CD4-positive, alpha-beta T cell treated with Interferon gamma for 1 hour (primary cell): ENCODE measurements at regions not wholly inside any gene's neighbourhood (a gene's known extent, or its start where the extent isn't known, plus 50 kb on each side); places are given as distances from the start of the nearest gene placed in this dataset.

Experiments
- DNase-seq: peaks from one replicate; pipeline ENCODE4 v3.0.0-alpha.2; 2020

DNA sequence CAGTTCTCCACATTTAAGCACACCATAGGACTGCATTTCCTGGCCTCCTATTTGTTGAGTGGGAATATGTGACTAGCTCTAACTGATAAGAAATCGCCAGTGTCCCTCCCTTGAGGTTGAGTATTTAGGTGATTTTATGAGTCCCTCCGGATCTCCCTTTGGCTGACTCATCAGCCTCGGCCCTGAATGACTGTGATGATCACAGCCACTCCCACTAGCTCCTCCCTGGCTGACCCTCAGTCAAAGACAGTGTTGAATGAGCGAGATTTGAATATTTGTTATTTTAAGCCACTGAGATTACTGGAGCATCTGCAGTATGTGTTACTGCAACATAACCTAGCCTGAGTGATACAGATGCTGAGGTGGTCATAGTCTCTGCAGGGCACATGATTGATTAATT, 515.3 kb downstream of the EPHB1 start:
- no peak for DNase-seq

DNA sequence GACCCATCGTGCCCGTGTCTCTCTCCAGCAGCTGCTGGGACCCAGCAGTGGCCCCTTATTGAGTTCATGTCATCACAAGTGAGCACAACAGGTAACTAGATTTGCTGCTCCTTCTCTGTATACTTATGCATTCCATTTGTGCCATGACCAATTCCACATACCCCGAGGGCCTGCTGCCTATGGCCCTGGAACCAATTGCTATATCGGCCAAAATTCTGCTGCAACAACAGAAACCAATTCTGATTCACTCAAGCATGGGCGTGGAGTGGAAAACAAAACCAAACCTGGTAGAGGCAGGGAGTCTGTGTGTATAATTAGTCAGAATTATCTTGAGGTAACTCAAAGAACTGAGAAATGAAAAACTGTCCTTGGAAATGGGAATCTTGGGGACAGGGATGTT, 516.6 kb downstream of the EPHB1 start:
- no peak for DNase-seq

DNA sequence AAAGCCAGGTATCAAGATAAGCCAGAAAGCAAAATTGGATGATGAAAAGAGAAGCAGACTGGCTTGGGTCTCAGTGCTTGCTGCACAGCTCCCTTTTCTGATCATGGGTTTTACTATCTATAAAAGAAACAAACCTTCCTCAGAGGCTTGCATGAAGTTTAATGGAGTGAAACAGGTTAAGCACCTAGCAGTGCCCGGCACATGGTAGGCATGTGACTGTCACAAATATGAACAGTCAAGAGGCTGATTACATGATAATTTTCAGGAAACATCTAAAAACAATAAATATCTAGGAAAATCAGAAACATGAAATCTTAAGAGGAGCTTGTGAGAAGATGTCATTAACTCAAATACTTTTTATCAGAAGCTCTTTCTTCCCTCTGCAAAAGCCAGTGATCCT, 519.2 kb downstream of the EPHB1 start:
- DNase-seq = no peak

DNA sequence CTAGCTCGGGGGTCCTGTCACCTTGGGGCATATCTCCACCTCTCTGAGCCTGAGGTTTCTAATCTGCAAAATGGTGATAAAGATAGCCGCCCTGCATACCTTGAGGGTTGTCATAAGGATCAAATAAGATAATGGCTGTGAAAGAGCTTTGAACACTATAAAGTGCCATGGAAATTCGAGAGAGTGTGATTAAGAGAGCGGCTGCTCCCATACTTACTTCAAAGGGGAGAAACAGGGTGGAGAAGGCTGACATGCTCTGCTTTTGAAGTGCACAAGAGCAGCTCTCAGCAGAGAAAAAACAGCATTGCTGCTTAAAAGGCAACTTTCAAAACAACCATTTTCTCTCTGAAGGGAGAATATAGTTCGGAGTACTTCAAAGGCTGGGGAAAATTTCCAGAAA, 529.2 kb downstream of the EPHB1 start:
- no peak for DNase-seq

DNA sequence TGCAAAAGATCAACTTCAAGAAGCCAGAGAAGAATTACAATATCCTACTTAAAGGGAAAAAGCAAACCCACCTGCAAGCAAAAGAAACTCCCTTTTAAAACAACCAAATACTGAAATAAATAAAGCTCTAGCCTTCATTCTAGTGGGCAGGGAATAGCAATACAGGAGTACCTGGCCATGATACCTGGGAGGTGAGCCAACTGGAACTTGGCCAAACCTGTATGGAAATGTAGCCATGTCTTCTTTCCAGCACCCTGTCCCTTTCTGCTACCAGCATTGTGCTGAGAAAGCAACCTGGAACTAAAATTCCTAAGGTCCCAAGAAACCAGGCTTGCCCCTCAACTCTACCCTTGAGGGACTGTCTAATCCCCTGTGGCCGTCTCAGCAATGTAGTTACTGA, 530.0 kb downstream of the EPHB1 start:
- DNase-seq = no peak

DNA sequence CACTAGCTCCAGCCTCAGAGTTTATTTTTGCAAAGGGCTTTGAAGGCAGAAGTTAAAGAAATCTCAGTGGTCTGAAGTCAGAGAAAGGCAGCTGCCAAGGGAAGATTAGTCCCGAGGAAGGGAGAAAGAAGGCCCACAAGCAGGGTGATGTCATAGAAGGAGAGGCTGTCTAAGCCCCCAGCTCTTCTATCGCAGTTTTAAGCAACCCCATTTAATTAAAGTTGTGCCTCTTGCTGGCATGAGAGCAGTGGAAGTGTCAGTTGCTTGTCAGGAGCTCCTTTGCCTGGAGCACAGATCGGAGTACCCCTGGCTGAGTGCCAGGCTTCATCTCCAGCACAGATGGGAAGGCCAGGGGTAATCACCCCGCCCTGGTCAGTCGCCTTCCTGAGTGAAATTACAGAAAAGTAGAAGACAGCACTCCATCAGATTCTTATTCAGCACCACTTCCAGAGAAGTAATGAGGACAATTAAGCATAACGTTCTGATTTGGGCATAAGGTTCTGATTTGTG, 530.7 kb downstream of the EPHB1 start:
- no peak for DNase-seq

DNA sequence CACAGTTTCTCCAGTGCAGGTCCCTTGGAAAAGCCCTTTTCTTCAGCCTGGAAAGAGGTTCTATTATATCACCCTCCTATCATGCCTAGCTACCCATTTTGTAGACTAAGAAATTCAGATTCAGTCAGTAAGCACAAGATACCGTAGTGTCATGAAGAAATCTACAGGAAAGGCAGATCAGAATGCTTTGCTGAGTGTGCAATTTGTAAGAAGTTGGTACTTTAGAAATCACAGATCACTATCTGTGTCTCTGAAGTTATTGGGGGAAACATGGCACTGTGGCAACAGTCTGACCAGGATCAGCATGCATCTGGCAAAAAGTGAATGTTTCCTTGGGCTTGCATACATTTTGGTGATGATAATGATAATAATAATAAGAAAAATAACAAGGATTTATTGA, 531.8 kb downstream of the EPHB1 start:
- DNase-seq = no peak

DNA sequence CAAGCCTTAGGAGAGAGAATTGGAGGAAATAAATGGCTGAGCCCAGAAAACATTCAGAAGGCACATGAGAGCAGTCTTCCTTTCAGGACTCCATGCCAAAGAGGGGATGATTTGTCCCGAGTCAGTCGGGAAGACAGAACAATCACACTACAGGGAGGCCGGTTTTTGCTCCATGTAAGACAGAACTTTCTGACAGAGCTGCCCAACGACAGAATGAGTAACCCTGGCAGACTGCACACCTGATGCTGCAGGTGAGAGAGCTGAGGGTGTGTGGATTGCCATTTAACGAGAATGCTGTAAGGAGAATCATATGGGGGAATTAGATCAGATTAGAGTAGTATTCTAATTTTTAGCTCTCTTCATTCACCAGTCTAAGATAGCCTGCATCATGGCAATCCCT, 533.0 kb downstream of the EPHB1 start:
- DNase-seq = no peak

DNA sequence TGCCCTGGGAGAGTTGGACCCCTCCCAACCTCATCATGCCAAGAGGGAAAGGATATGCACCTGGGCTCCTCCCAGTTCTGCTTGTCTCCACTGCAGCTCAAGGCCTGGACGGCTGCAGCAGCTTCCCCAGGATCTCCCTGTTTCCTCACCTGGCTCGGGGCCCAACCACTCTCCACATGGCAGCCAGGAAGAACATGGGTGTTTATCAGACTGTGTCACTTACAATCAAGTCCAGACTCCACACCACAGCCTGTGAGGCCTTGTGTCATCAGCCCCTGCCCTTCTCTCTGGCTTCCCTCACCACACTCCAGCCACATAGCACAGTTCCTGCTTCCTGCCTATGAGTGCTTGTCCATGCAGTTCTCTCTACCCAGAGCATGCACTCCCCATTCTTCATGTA, 534.4 kb downstream of the EPHB1 start:
- DNase-seq = no peak

DNA sequence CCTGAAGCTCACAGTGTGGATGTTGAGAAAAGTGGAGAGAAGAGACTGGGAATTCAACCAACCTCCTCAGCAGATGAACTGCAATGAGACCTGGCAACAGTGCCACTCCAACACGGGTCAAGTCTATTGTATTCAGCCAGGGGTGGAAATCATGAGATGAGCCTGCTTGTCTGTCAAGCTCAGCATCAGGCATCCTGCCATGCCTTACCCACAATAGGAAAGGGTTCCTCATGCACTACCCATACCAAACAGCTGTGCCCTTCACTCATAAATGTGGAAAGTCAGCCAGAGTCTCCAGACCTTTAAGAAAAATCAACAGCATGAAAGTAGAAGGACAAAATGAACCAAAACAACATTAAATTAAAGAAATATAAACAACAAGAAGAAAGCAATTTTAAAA, 542.1 kb downstream of the EPHB1 start:
- DNase-seq = no peak

DNA sequence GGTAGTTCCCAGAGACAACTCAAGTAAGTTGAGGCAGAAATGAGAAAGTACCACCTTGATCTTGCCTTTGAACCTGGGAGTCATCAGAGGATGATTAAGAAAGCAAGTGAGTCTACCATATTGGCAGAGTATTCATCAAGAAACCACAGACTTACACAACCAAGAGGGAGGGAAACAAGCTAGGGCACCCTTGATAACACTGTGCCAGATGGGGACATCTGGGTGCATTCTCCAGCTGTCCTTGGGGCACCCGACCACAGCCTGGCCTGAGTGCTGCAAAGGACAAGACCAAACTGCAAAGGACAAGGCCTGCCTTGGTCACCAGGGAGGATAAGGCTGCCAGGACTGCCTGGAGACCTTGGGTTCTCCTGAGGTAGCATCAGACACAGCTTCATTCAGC, 553.6 kb downstream of the EPHB1 start:
- DNase-seq = no peak

DNA sequence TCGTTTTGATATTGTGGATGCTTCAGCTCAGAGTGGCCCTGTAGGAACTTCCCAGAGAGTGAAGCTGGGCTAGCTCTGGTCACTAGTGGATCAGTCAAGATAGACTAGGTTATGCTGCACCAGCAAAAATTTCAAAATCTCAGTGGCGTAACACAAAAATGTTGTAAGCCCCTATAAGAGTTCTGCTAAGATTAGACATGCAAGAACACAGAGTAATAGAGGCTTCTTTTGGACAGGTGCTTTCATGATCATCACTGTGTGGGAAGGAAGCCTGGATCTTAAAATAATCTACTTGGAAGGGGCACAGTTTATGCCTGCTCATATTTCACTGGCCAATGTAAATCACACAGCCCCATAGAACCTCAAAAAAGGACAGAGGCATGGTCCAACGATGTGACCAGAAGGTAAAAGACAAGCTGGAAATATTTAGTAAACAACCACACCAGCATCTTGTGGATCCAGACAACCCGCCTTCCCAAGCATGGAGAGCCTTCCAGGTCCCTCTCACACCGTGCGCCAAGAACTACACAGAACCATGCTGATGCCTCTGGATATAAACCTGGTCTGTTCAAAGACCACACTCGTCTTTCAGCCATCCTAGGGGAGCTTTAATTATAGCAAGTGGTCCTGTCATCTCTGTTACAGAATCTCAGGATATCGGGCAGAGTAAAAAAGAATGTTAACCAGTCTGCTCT, 554.3 kb downstream of the EPHB1 start:
- DNase-seq = no peak

DNA sequence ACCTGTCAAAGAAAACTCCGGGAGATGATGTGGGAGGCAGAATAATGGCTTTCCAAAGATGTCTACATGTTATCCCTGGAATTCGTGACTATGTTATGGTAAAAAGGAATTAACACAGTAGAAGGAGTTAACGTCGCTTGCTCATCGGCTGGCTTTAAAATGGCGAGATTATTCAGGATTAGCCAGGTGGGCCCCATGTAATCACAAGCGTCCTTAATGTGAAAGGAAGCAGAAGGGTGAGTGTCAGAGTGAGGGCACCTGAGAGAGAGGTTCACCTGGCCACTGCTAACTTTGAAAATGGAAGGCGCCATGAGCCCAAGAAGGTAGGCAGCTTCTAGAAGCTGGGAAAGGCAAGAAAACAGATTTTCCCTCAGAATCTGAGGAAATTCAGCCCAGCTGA, 557.2 kb downstream of the EPHB1 start:
- no peak for DNase-seq

DNA sequence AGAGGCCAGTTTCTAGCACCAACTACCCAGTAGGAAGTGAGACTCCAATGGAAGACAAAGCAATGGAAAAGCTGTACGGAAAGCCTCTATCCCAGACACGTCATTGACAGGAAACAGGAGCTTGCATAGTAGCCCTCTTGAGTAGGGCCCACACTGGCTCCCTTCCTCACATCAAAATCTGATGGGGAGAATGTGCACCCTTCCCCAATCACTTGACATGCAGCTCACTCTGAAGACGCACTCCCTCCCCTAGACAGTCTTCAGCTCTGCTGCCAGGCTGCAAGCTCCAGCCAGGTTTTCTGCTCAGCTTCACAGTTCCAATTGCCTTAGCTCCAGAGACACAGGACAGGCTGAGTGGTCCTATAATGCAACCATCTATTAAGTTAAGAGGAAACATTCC, 567.8 kb downstream of the EPHB1 start:
- DNase-seq = no peak

DNA sequence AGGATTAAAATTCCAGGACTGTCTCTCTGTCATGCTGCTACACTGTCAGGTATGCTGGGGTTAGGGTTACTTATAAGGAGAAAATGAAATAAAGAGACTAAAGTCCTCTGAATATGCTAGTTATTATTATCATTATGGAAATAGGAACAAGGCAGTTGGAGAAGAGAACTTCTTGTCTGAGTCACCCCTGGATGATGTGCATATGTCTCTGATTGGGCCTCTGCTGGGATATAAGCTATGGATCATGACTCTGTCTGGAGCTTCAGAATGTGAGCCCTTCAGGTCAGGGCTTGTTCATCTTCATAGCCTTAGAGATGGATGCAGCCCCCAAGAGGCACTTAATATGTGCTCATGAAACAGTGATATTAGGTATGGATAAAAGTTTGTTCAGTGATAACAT, 569.6 kb downstream of the EPHB1 start:
- no peak for DNase-seq

DNA sequence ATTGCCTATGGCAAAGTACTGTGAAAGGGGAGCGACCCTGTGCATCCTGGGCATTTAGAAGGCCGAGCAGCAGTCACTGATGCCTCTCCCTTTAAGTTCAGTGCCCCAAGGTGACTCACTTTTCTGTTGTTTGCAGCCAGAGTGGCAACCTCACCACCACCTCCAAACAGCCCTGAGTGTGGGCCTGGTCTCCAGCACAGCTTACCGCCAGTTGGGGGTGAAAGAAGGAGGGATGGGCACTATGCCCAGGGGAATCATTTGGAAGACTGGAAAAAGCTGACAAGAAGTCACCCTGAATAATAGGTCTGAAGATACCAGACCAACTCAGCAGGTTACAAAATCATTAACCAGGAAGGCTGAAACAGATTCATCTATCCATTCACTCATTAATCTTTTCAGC, 571.8 kb downstream of the EPHB1 start:
- DNase-seq = no peak

DNA sequence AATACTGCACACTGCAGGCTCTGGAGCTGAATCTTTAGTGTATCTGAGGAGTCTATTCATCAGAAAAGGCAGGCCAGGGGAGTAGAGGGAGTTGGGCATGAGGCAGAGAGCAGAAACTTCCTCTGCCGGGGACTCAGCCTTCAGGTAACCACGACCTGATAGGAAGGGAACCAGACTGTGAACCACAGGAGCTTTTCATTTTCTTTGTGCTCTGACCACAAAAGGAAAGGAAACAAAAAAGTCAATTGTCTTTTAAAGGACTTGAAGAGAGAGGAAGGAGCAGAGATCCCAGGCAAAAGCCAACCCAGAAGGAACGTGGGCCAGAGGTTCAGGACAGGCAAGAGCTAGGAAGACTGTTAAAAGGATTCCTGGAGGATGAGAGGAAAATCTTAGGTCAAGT, 573.3 kb downstream of the EPHB1 start:
- DNase-seq = no peak

DNA sequence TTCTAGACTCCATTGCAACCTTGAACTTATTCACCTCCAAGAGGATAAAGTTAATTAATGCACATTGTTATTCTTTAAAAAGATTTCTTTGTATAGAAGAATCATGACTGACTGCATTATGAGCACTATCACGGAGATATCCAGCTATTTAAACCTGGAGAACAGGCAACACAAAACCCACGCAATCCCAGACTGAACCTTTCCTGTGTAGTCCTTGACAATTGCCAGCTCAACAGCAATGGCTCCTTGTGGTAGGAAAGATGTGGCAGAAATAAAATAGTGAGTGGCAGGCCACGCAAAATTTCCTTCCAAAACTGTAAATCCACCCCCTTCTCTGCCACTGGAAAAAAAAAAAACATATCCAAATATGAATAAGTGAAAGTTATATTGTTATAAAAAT, 573.7 kb downstream of the EPHB1 start:
- no peak for DNase-seq

DNA sequence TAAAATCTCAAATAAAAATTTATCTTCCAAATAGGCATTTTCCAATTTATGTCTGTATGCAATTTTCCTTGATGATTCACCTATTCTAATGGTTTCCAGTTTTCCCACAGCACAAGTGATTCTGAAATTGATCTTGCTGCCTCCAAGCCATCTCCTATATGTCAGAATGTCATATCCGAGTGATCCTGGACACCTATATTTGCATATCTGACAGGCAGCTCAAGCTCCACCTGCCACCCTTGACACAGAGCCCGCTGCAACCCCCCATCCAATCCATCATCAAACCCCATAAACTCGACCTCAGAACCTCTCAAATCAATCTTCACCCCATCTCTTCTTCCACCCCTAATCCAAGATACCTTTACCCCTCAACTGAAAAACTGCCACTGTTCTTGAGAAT, 579.5 kb downstream of the EPHB1 start:
- no peak for DNase-seq

DNA sequence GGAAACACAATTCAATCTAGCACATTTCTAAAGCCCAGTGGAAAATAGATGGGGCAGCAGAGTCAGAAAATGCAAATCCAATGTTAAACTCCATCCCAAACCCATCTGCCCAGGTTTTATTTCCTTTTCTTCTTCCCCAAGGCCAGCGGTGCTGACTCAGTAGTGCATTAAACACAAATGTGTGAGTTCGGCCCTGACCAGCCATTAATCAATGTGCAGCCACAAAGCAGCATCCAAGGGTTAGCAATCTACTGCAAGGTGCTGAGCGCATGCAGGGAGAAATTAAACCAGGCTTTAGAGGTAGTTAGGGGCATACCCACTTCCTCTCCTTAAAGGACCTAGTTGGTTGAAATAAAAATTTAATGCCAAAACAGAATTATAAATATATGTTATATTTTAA, 583.3 kb upstream of the PPP2R3A start:
- DNase-seq = no peak

DNA sequence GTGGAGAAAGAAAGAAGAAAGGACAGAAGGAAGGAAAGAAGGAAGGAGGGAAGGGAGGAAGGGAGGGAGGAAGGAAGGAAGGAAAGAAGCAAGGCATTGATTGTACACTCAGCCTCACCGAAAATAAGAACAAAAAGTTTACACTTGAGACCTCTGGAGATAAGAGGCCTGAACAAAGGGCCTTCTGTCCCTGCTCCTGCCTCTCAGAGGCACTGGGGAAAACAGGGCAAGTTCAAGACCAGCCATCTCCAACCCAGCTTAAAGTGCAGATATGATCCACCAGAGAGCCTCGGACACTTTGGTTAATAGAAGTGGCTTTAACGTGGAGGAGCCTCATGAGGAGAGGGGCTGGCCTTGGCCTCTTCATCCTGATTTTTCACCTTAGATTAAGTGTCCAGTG, 582.9 kb upstream of the PPP2R3A start:
- no peak for DNase-seq

DNA sequence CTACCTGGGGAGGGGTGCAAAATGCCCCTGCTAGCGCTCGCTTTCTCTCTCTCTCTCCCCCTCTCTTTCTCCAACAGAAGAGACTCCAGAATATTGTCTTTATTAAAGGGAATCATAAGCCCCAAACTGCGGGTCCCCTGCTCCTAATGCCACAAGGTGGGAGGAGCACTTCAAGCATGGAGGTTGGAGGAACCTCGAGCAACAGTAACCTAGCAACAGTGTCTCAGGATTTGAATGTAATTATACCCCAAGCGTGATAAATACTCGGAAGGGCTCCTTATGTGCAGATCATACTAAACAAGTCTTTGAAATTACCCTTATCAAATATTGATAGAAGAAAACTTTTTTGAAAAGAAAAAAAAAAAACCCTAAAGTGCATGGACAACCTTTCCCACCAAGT, 582.2 kb upstream of the PPP2R3A start:
- DNase-seq = no peak

DNA sequence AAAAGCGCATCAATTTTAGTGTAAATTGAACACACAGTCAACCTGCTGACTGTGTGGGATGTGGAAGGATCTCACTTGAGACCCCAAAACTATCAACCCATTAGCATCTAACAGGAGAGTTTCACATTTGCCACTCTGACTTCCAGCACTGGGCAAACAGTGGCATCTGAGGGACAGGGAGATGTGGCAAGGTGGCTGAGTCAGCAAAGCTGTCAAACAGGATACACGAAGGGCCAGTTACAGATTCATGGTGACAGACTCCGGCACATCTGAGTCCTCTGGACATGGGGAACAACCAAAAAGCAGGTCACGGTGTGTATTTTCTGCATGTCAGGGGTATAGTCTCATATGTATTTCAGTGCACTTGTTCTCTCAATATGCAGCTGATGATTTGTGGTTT, 573.4 kb upstream of the PPP2R3A start:
- DNase-seq = no peak

DNA sequence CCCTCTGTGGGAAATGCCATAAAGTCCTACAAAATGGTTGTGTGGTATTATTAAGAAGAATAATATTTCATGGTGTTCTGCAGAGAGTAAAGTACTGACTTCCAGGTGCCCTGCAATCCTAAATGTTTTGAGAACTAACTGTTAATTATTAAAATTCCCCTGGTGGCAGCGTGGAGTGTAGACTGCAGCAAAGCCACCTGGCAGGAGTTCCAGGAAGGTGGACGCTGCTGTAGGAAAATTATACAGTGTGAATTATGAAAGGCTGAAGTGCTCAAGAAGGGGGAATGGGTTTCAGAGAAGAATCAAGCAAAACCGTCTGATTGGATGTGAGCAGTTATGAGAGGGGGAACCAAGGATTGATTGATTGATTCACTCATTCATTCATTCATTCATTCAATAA, 572.4 kb upstream of the PPP2R3A start:
- DNase-seq = no peak

DNA sequence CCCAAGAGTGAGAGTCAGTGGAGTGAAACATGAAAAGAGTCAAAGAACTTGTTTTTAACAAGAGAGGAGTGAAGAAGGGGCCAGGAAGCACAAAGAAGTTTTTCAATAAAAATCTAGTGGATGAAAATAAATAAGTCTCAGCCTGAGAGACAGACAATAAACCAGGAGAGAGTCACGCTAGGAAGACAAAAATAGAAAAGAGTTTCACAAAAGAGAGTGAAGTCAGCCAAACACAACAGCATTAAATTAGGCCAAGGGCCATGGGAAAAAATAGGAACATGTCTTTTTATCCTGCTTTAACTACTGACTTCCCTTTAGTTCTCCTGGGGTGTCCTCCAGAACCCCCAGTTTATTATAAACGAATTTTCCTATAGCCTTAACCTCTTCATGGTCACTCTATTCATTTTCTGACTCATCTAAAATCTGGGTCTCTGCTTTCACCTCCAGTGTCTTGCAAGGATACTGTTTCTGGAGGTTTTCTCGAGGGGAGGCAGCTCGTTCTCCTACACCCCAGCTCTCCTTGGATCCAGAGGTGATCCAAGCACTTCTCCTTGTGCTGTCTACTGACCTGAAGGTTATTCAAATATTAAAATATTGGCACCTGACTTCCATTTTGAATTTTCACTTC, 571.5 kb upstream of the PPP2R3A start:
- no peak for DNase-seq
